A549 (cell line): ENCODE measurements at regions not wholly inside any gene's neighbourhood (a gene's known extent, or its start where the extent isn't known, plus 50 kb on each side); places are given as distances from the start of the nearest gene placed in this dataset.

Experiments used
- ATAC-seq, 2 experiments: fragments of 200-7000 bp in 1 of 2; fragments of >200 bp in 1 of 2; cut with Nextera tagmentation in 1 of 2; cut with Tn5 transposase in 1 of 2; 3 replicates each; pipeline versions ENCODE4 v1.8.0 to v1.9.1; 2018 to 2020; ENCODE audit warnings: mild to moderate bottlenecking in 1 of 2, moderate library complexity in 1 of 2
- CTCF ChIA-PET: fragments of 300-600 bp; sonication (Branson Sonifier 250); formaldehyde crosslinking; extraction: SDS; loops from one replicate; lab custom pipeline; 2021; ENCODE audit warnings: antibody characterized with exemption, inconsistent platforms; lab: Yijun Ruan, JAX
- POLR2A ChIA-PET: fragments of 350-600 bp; formaldehyde crosslinking; extraction: SDS; loops from one replicate; lab custom pipeline; 2021; ENCODE audit warnings: antibody characterized with exemption, inconsistent platforms; lab: Yijun Ruan, JAX
- DNase-seq, 2 experiments: peaks; one replicate each; pipeline versions ENCODE4 v3.0.0 to v3.0.0-alpha.2; 2011 to 2016; ENCODE audit warnings: low read depth in 1 of 2, low spot score in 1 of 2
- FAIRE-seq: peaks from 2 replicates; lab custom pipeline; 2011; peaks lifted over from hg19 to GRCh38; lab: Jason Lieb, UNC
- H3K27ac ChIP-seq, 2 experiments: fragments of >200 bp; sonication (Bioruptor Twin); formaldehyde crosslinking; 3 replicates each; pipeline ENCODE4 v1.5.1; 2016 to 2017
- H3K4me1 ChIP-seq: fragments of >200 bp; sonication (Bioruptor Twin); formaldehyde crosslinking; 3 replicates; pipeline ENCODE4 v1.6.1; 2016
- H3K4me2 ChIP-seq: fragments of >200 bp; sonication (Bioruptor Twin); formaldehyde crosslinking; 3 replicates; pipeline ENCODE4 v1.6.1; 2016
- H3K4me3 ChIP-seq: fragments of >200 bp; sonication (Bioruptor Twin); formaldehyde crosslinking; 3 replicates; pipeline ENCODE4 v1.5.1; 2016
- H3K9me3 ChIP-seq: fragments of >200 bp; sonication (Bioruptor Twin); formaldehyde crosslinking; 3 replicates; pipeline ENCODE4 v1.6.1; 2016
- BCL3 ChIP-seq: fragments of >200 bp; sonication (Bioruptor Twin); formaldehyde crosslinking; IDR thresholded peaks from 3 replicates; pipeline ENCODE4 v1.6.1; 2016
- BHLHE40 ChIP-seq: IDR thresholded peaks from 2 replicates; pipeline ENCODE4 v1.6.1; 2012; ENCODE audit warnings: low read depth, low read length, inconsistent platforms
- CBX2 ChIP-seq: fragments of 200-600 bp; sonication (generic); IDR thresholded peaks from 2 replicates; pipeline ENCODE4 v1.6.1; 2016; ENCODE audit warnings: low read depth, mild to moderate bottlenecking, borderline replicate concordance
- CBX8 ChIP-seq: fragments of 200-600 bp; sonication (generic); IDR thresholded peaks from 2 replicates; pipeline ENCODE4 v1.6.1; 2016
- CHD4 ChIP-seq: fragments of 200-600 bp; sonication (generic); IDR thresholded peaks from 2 replicates; pipeline ENCODE4 v1.6.1; 2016; ENCODE audit warnings: antibody characterized with exemption, mild to moderate bottlenecking, borderline replicate concordance
- EHMT2 ChIP-seq: fragments of 200-600 bp; sonication (generic); IDR thresholded peaks from 2 replicates; pipeline ENCODE4 v1.6.1; 2016; ENCODE audit warnings: antibody characterized with exemption, low read depth, mild to moderate bottlenecking, moderate library complexity
- ELK1 ChIP-seq: fragments of 150-350 bp; IDR thresholded peaks from 2 replicates; pipeline ENCODE4 v1.6.1; 2014; ENCODE audit warnings: low read depth, mild to moderate bottlenecking, low read length
- EP300 ChIP-seq, 2 experiments: fragments of >200 bp; sonication (Bioruptor Twin); formaldehyde crosslinking; IDR thresholded peaks; 2 replicates in 1 of 2; 3 replicates in 1 of 2; pipeline ENCODE4 v1.6.1; 2016 to 2017
- ESRRA ChIP-seq: fragments of 150-350 bp; IDR thresholded peaks from 2 replicates; pipeline ENCODE4 v1.6.1; 2014; ENCODE audit warnings: mild to moderate bottlenecking, low read length, borderline replicate concordance
- FOSL2 ChIP-seq, 2 experiments: fragments of 450-650 bp in 1 of 2; fragments of >200 bp in 1 of 2; sonication (Bioruptor Twin) in 1 of 2; formaldehyde crosslinking; IDR thresholded peaks; 2 replicates each; pipeline versions ENCODE4 v1.5.0 to v1.6.1; 2016 to 2020; ENCODE audit warnings: mild to moderate bottlenecking in 1 of 2, moderate library complexity in 1 of 2
- GATA3 ChIP-seq: IDR thresholded peaks from 2 replicates; pipeline ENCODE4 v1.6.1; 2012; ENCODE audit warnings: borderline replicate concordance
- HDAC2 ChIP-seq: fragments of 200-600 bp; sonication (generic); IDR thresholded peaks from 2 replicates; pipeline ENCODE4 v1.6.1; 2016
- HES2 ChIP-seq: fragments of >200 bp; sonication (Bioruptor Twin); formaldehyde crosslinking; IDR thresholded peaks from 2 replicates; pipeline ENCODE4 v1.6.1; 2016
- HEYL ChIP-seq: fragments of 250-450 bp; sonication (Bioruptor Pico); IDR thresholded peaks from 2 replicates; pipeline ENCODE4 v1.8.0; 2021; ENCODE audit warnings: mild to moderate bottlenecking, moderate library complexity
- HOXA7 ChIP-seq: fragments of 250-450 bp; sonication (Bioruptor Pico); IDR thresholded peaks from 2 replicates; pipeline ENCODE4 v1.5.0; 2020; ENCODE audit warnings: mild to moderate bottlenecking, moderate library complexity
- HOXB13 ChIP-seq: fragments of 250-450 bp; sonication (Bioruptor Pico); IDR thresholded peaks from 2 replicates; pipeline ENCODE4 v1.5.0; 2020; ENCODE audit warnings: low read depth, mild to moderate bottlenecking, moderate library complexity
- HOXB5 ChIP-seq: fragments of 250-450 bp; sonication (Bioruptor Pico); IDR thresholded peaks from 2 replicates; pipeline ENCODE4 v1.5.0; 2020; ENCODE audit warnings: mild to moderate bottlenecking, moderate library complexity
- JUN ChIP-seq, 2 experiments: fragments of >200 bp; sonication (Bioruptor Twin); formaldehyde crosslinking; IDR thresholded peaks; 2 replicates in 1 of 2; 3 replicates in 1 of 2; pipeline ENCODE4 v1.6.1; 2016 to 2017
- JUNB ChIP-seq: fragments of >200 bp; sonication (Bioruptor Twin); formaldehyde crosslinking; IDR thresholded peaks from 2 replicates; pipeline ENCODE4 v1.6.1; 2016
- KDM5A ChIP-seq: fragments of 200-600 bp; sonication (generic); IDR thresholded peaks from 2 replicates; pipeline ENCODE4 v1.6.1; 2016; ENCODE audit warnings: antibody characterized with exemption, mild to moderate bottlenecking
- MAFK ChIP-seq: fragments of 450-650 bp; IDR thresholded peaks from 2 replicates; pipeline ENCODE4 v1.6.1; 2014; ENCODE audit not compliant: partially characterized antibody
- MYC ChIP-seq: IDR thresholded peaks from 2 replicates; pipeline ENCODE4 v1.6.1; 2012; ENCODE audit warnings: mild to moderate bottlenecking, inconsistent platforms, low read length, improper control_type of control experiment, borderline replicate concordance
- NPAS2 ChIP-seq: fragments of 250-450 bp; sonication (Bioruptor Pico); IDR thresholded peaks from 2 replicates; pipeline ENCODE4 v1.8.0; 2022; ENCODE audit warnings: mild to moderate bottlenecking, moderate library complexity, borderline replicate concordance
- NR3C1 ChIP-seq: fragments of >200 bp; sonication (Bioruptor Twin); formaldehyde crosslinking; IDR thresholded peaks from 3 replicates; pipeline ENCODE4 v1.6.1; 2017
- PBX3 ChIP-seq: IDR thresholded peaks from 2 replicates; pipeline ENCODE4 v1.6.1; 2012
- PHF8 ChIP-seq: fragments of 200-600 bp; sonication (generic); IDR thresholded peaks from 2 replicates; pipeline ENCODE4 v1.6.1; 2016; ENCODE audit warnings: low read depth, mild to moderate bottlenecking, antibody characterized with exemption, moderate library complexity, borderline replicate concordance
- POLR2A ChIP-seq: IDR thresholded peaks from 2 replicates; pipeline ENCODE4 v1.6.1; 2012; ENCODE audit warnings: mild to moderate bottlenecking, low read length
- POLR2AphosphoS2 ChIP-seq: conservative IDR thresholded peaks from 2 replicates; pipeline ENCODE4 v1.6.1; 2012; ENCODE audit warnings: low read length, improper control_type of control experiment, inconsistent platforms
- RAD21 ChIP-seq, 2 experiments: fragments of >200 bp in 1 of 2; sonication (Bioruptor Twin) in 1 of 2; formaldehyde crosslinking in 1 of 2; IDR thresholded peaks in 1 of 2; conservative IDR thresholded peaks in 1 of 2; 2 replicates in 1 of 2; 3 replicates in 1 of 2; pipeline ENCODE4 v1.6.1; 2012 to 2018; ENCODE audit warnings: inconsistent platforms in 1 of 2
- RARB ChIP-seq: fragments of 250-450 bp; sonication (Bioruptor Pico); IDR thresholded peaks from 2 replicates; pipeline ENCODE4 v1.8.0; 2021; ENCODE audit warnings: mild to moderate bottlenecking, moderate library complexity
- RFX5 ChIP-seq: fragments of 450-650 bp; IDR thresholded peaks from 2 replicates; pipeline ENCODE4 v1.7.1; 2014; ENCODE audit warnings: antibody characterized with exemption, mild to moderate bottlenecking, moderate library complexity
- ZC3H11A ChIP-seq: fragments of 450-650 bp; IDR thresholded peaks from 2 replicates; pipeline ENCODE4 v1.6.1; 2014; ENCODE audit warnings: antibody characterized with exemption, mild to moderate bottlenecking
- ZFP36 ChIP-seq: fragments of 450-650 bp; IDR thresholded peaks from 2 replicates; pipeline ENCODE4 v1.6.1; 2014; ENCODE audit warnings: borderline replicate concordance; ENCODE audit not compliant: partially characterized antibody
- ZSCAN20 ChIP-seq: fragments of 250-450 bp; sonication (Bioruptor Pico); IDR thresholded peaks from 2 replicates; pipeline ENCODE4 v1.8.0; 2022; ENCODE audit warnings: mild to moderate bottlenecking, moderate library complexity
- WGBS: methylation state at CpG from one replicate; pipeline ENCODE4 v1.1.6; 2017; ENCODE audit errors: missing lambda C conversion rate; 5-methylcytosine and 5-hydroxymethylcytosine counted together

- no peaks in the 10 kb centered on the region for H3K9me3 ChIP-seq
- TF ChIP-seq CBX8 (no peak), KDM5A (no peak), BHLHE40 (no peak), POLR2A (no peak), POLR2AphosphoS2 (no peak), HEYL (CRISPR knock-in tag) (no peak), PBX3 (no peak)
- TF ChIP-seq, all 56 proteins: peak for 0
- no peak overlapping the region for H3K4me3 ChIP-seq
- ChIA-PET CTCF (interaction anchor here (0.7 kb wide), 1 partner anchor 49 kb away, joined by 3 read pairs; no protein-coding TSS in a partner anchor), POLR2A (no interaction called here)
- ATAC-seq: no peak
- no peaks in the 10 kb centered on the region for H3K4me1 ChIP-seq
- no peak overlapping the region for H3K27ac ChIP-seq
- no peak for DNase-seq
- FAIRE-seq: no peak
- H3K4me2 ChIP-seq: no peak overlapping the region
- WGBS: 91% methylated on average over 1 of the region's 1 CpG
Measured at GRCh38 chr1:119226321-119226720, 85.9 kb upstream of the WARS2 start.

GRCh38 chr1:119226913-119227312 is 86.5 kb upstream of the WARS2 start:
- ChIA-PET POLR2A (no interaction called here), CTCF (no interaction called here)
- H3K4me3 ChIP-seq: no peak overlapping the region
- FAIRE-seq (no peak), ATAC-seq (no peak), DNase-seq (no peak)
- no peaks in the 10 kb centered on the region for H3K4me1 ChIP-seq
- H3K27ac ChIP-seq: no peak overlapping the region
- H3K9me3 ChIP-seq: no peaks in the 10 kb centered on the region
- no peak overlapping the region for H3K4me2 ChIP-seq
- no peak for TF ChIP-seq ESRRA
- no peak for TF ChIP-seq NR3C1
- TF ChIP-seq POLR2AphosphoS2: no peak
- TF ChIP-seq EP300 (IDR thresholded peaks at IDR 0.05): no peak
- no peak for TF ChIP-seq HOXA7 (CRISPR knock-in tag)
- TF ChIP-seq FOSL2 (IDR thresholded peaks at IDR 0.05): no peak
- TF ChIP-seq FOSL2 (CRISPR knock-in tag; IDR thresholded peaks at IDR 0.05): no peak
- no peak for TF ChIP-seq RARB
- TF ChIP-seq KDM5A: no peak
- no peak for TF ChIP-seq MAFK
- TF ChIP-seq BCL3: no peak
- TF ChIP-seq PBX3: no peak
- TF ChIP-seq RFX5: no peak
- no peak for TF ChIP-seq GATA3
- TF ChIP-seq HOXB5 (CRISPR knock-in tag): no peak
- no peak for TF ChIP-seq JUN (IDR thresholded peaks at IDR 0.05)
- TF ChIP-seq ZSCAN20 (CRISPR knock-in tag): no peak
- TF ChIP-seq EHMT2: no peak
- TF ChIP-seq HES2: no peak
- no peak for TF ChIP-seq MYC
- no CpG with 5 or more reads among the region's 3 CpGs for WGBS

- Histone ChIP-seq H3K4me2 (no peak overlapping the region), H3K4me1 (no peaks in the 10 kb centered on the region), H3K9me3 (no peaks in the 10 kb centered on the region), H3K4me3 (no peak overlapping the region), H3K27ac (no peak overlapping the region)
- ChIA-PET POLR2A (no interaction called here), CTCF (no interaction called here)
- ATAC-seq (no peak), FAIRE-seq (no peak), DNase-seq (no peak)
- 100% methylated on average over 2 of the region's 2 CpGs for WGBS
- TF ChIP-seq HDAC2 (no peak), FOSL2 (IDR thresholded peaks at IDR 0.05) (no peak), FOSL2 (CRISPR knock-in tag; IDR thresholded peaks at IDR 0.05) (no peak), ZFP36 (no peak), HOXB13 (CRISPR knock-in tag) (no peak), CHD4 (no peak), JUNB (no peak), CBX2 (no peak), EP300 (IDR thresholded peaks at IDR 0.05) (no peak), ELK1 (no peak), ZSCAN20 (CRISPR knock-in tag) (no peak), PHF8 (no peak), ZC3H11A (no peak), ESRRA (no peak), NPAS2 (no peak), RAD21 (conservative IDR thresholded peaks at IDR 0.05 in 1 of 2, IDR thresholded peaks at IDR 0.05 in 1 of 2) (no peak)
Measured at GRCh38 chr1:119227456-119227855, 87.0 kb upstream of the WARS2 start.
